GM21717 (cell line): ENCODE measurements at regions not wholly inside any gene's neighbourhood (a gene's known extent, or its start where the extent isn't known, plus 50 kb on each side); places are given as distances from the start of the nearest gene placed in this dataset.

Source experiments
- ATAC-seq: cut with Tn5 transposase; IDR thresholded peaks from one replicate; pipeline ENCODE4 v1.9.1; 2021; ENCODE audit warnings: mild to moderate bottlenecking, moderate library complexity; ENCODE audit not compliant: unreplicated experiment

- no peak for ATAC-seq
Measured at GRCh38 chr16:79337906-79338305, 262.6 kb downstream of the MAF start.

- no peak for ATAC-seq
Measured at GRCh38 chr16:79336437-79337229, 263.9 kb downstream of the MAF start.

GRCh38 chr16:79334127-79334526, 266.4 kb downstream of the MAF start:
- no peak for ATAC-seq

- ATAC-seq, result no peak
Measured at GRCh38 chr16:79331066-79331465, 269.5 kb downstream of the MAF start.

GRCh38 chr16:79329967-79330366, 270.6 kb downstream of the MAF start:
- ATAC-seq, result no peak

GRCh38 chr16:79329166-79329521, 271.4 kb downstream of the MAF start:
- no peak for ATAC-seq

- ATAC-seq, result no peak
Measured at GRCh38 chr16:79328402-79329165, 272.0 kb downstream of the MAF start.

GRCh38 chr16:79327836-79328235, 272.7 kb downstream of the MAF start:
- ATAC-seq, result no peak

- ATAC-seq, result no peak
Measured at GRCh38 chr16:79326549-79326948, 274.0 kb downstream of the MAF start.

GRCh38 chr16:79325226-79325945, 275.2 kb downstream of the MAF start:
- no peak for ATAC-seq

- ATAC-seq, result no peak
Measured at GRCh38 chr16:79320956-79321355, 279.6 kb downstream of the MAF start.

GRCh38 chr16:79318143-79318899, 282.2 kb downstream of the MAF start:
- ATAC-seq, result no peak

- ATAC-seq, result no peak
Measured at GRCh38 chr16:79317521-79317920, 283.0 kb downstream of the MAF start.

- ATAC-seq, result no peak
Measured at GRCh38 chr16:79317026-79317425, 283.5 kb downstream of the MAF start.

- peak; percentile 85 for ATAC-seq
Measured at GRCh38 chr16:79316004-79316458, 284.5 kb downstream of the MAF start.

GRCh38 chr16:79312502-79312901, 288.0 kb downstream of the MAF start:
- no peak for ATAC-seq

- ATAC-seq, result no peak
Measured at GRCh38 chr16:79310710-79311109, 289.8 kb downstream of the MAF start.

GRCh38 chr16:79309606-79310005, 290.9 kb downstream of the MAF start:
- no peak for ATAC-seq

GRCh38 chr16:79307214-79307613, 293.3 kb downstream of the MAF start:
- ATAC-seq, result no peak

- no peak for ATAC-seq
Measured at GRCh38 chr16:79305074-79305473, 295.5 kb downstream of the MAF start.

- ATAC-seq, result no peak
Measured at GRCh38 chr16:79303959-79304387, 296.6 kb downstream of the MAF start.
